GM19043 (cell line): ENCODE measurements at regions not wholly inside any gene's neighbourhood (a gene's known extent, or its start where the extent isn't known, plus 50 kb on each side); places are given as distances from the start of the nearest gene placed in this dataset.

Source experiments
- ATAC-seq: cut with Tn5 transposase; IDR thresholded peaks from one replicate; pipeline ENCODE4 v1.9.1; 2021; ENCODE audit warnings: low read depth; ENCODE audit not compliant: unreplicated experiment

DNA sequence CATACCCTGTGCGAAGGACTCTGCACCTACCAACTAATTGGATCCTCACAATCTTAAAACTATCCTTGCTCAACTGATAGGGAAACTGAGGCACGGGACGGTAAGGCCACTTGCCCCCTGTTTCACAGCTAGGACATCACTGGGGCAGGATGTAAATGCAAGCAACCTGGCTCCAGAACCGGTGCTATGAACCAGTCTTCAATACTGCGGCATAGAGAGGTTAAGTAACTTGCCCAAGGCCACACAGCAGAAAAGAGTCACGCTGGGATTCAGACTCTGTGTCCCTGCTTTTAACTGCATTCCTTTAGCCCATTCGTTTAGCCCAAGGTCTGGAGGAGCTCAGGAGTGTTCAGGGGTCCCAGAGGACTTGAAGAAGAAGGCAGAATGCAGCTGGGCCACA, 76.1 kb downstream of the NCOR2 start:
- ATAC-seq, result no peak

DNA sequence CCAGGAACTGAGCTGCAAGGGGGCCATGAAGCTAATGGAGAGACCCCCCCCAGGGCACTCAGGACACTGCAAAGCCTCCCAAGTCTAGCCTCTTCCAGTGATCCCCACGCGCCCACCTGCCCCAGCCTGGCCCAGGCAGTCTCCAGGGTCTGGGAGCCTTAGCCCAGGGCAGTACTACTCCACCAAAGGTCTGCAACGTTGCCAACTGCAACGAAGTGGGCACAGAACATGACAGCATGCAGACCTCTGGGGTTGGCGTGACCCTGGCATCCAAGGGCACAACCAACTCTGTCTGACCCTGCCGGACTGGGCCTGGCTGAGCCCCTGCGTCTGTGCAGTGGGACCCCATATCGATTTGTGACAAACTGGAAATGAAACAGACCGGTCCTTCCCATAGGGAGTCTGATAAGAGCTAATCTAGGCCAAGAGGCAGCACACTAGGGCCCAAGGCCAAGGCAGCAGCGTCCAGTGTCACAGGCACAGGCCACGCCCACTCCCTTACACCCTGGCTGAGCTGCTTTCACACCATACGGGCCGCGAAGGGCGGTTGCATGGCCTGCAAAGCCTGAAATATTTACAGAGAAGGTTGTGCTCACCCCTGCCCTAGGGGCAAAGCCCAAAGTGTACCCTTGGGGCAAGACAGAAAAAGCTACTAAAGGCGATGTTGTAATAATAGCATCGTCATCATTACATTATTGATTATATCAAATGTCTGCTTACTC, 76.7 kb downstream of the NCOR2 start:
- no peak for ATAC-seq

DNA sequence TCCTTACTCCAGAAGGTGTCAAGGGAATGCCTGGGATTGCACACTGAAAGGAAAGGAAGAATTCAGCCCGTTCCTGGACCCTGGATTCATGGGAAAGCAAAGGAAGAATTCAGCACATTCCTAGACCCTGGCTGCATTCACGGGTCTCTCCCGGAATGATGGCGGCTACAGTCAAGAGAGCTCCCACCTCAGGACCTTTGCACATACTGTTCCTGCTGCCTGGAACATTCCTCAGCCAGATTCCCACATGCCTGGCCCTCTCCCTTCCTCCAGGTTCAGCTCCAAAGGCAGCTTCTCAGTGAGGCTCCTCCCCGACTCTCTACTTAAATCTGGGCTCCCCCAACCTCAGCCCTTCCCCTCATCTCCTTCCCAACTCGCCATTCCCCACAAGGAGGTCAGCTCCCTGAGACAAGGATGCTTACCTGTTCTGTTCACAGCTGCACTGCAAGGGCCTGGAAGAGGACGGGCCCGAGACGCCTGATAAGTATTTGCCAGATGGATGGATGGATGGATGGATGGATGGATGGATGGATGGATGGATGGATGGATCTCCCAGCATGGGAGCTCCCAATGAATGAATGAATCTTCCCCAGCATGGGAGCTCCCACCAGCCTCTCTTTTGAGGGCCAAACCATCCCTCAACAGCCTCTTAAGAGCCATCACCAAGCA, 77.4 kb downstream of the NCOR2 start:
- no peak for ATAC-seq

GRCh38 chr12:124489220-124489619, 78.2 kb downstream of the NCOR2 start:
- no peak for ATAC-seq

- ATAC-seq, result no peak
Measured at GRCh38 chr12:124488520-124488919, 78.9 kb downstream of the NCOR2 start.

- ATAC-seq, result no peak
Measured at GRCh38 chr12:124487834-124488165, 79.6 kb downstream of the NCOR2 start.

GRCh38 chr12:124487066-124487833, 80.2 kb downstream of the NCOR2 start:
- ATAC-seq, result no peak

DNA sequence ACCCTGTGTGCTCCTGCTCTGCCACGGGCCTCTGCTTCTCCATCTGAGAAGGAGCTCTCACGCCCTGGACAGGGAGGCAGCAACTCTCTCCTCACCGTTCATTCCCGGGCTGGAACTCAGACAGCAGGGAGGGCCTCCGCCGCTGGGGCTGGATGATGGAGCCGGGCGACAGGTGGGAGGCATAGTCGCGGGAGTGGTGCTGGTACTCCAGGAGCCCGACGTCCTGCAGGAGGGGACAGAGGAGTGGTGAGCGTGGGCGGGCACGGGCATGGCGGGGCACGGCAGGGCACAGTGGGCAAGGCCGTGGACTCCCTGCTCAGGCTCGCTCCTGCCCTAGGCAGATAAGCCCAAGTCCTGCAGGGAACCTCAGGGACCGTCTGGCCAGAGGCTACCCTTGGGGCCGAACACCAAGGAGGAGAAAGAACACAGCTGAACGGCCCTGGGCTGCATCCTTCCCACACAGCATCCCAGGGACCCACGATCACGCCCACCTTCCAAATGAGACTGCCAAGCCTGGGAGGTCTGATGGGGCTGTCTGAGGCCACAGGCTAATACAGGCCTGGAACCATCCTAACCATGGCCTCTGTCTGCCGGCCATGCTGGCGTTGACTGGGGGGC, 81.0 kb downstream of the NCOR2 start:
- ATAC-seq, result no peak

GRCh38 chr12:124485371-124485770, 82.0 kb downstream of the NCOR2 start:
- no peak for ATAC-seq

GRCh38 chr12:124484526-124484953, 82.9 kb downstream of the NCOR2 start:
- no peak for ATAC-seq

GRCh38 chr12:124484067-124484466, 83.3 kb downstream of the NCOR2 start:
- ATAC-seq, result no peak

GRCh38 chr12:124482901-124483799, 84.3 kb downstream of the NCOR2 start:
- ATAC-seq, result no peak

GRCh38 chr12:124482567-124482893, 84.9 kb downstream of the NCOR2 start:
- ATAC-seq, result no peak

- ATAC-seq, result peak; percentile 58
Measured at GRCh38 chr12:124481772-124482566, 85.4 kb downstream of the NCOR2 start.

GRCh38 chr12:124481257-124481750, 86.1 kb downstream of the NCOR2 start:
- no peak for ATAC-seq

GRCh38 chr12:124480469-124481256, 86.7 kb downstream of the NCOR2 start:
- ATAC-seq, result peak; percentile 59

DNA sequence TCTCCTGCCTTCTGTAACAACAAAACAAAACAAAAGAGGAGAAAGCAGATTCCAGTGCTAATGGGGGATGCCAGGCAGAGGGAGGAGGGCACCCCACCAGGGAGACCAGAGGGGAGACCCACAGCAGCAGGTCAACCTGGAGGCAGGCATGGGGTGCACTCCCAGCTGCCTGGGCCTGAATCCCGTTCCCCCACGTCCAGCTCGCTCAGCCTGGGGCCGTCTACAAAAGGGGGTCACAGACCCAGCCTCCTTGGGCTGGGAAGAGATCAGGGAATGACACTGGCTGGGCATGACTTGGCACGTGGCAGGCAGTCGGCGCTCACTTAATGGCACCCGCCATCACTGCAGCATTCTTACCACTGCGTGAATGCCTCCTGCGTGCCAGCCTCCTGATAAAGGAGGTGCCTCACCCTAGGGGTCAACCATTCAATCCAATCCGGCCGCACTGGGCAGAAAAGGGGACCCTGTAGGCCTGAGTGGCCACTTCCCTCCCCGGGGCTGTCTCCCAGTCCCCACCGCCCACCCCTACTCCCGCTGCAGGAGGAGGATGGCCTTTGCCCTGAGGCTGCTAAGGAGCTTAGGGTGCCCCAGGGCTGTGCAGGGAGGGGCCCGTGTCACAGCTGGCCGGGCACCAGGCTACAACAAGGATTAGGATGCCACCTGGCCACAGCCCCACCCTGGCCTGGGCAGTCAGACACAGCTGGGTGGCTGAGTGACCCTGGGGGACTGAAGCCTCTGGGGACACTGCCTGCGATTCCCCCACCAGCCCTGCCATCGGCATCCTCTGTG, 87.5 kb downstream of the NCOR2 start:
- ATAC-seq, result peak; percentile 30
